ENCODE measurements at regions not wholly inside any gene's neighbourhood (a gene's known extent, or its start where the extent isn't known, plus 50 kb on each side); places are given as distances from the start of the nearest gene placed in this dataset.
"Not testable (repeated sequence)": the region's sequence is repeated elsewhere in the genome, so short reads cannot be mapped to it uniquely, and the experiment has no call there.

DNA sequence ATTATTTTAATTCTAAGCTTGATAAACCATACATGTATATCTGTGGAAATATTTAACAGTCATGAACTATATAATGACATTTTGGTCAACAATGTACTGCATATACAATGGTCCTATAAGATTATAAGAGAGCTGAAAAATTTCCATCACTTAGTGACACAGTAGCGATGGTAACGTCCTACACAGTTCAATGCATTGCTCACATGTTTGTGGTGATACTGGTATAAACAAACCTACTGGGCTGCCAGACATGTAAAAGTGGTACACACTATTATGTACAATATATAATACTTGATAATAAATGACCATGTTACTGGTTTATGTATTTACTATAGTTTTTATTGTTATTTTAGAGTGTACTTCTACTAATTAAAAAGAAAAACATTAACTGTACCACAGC, 841.9 kb downstream of the LTN1 start:
- no peak for DNase-seq

DNA sequence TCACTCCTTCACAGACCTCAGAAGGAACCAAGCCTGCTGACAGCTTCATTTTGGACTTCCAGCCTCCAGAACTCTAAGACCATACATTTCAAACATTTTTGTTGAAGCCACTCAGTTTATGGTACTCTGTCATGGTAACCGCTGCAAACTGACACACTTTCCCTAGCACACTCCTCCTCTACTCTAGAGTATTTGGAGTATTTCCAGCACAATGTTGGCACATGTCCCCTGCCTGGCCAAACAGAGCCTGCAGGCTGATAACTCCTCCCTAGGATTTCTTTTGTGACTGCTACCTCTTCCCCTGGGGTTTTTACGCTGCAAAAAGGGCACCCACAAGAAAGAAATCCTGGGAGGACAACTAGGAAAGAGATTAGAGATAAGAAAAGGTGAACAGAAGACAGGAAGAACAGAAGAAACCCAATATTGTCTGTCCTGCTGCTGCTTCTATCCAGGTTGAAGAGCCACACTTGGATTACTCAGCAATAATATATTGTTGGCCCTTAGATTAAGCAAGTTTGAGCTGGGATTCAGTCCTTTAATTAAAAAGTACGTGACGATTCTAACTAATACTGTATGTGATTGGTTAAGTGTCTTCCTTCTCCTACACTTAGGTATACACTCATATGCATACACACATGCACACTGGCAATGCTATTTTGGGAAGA, 844.1 kb downstream of the LTN1 start:
- DNase-seq = peak in 1 of 3 experiments; percentile 3

DNA sequence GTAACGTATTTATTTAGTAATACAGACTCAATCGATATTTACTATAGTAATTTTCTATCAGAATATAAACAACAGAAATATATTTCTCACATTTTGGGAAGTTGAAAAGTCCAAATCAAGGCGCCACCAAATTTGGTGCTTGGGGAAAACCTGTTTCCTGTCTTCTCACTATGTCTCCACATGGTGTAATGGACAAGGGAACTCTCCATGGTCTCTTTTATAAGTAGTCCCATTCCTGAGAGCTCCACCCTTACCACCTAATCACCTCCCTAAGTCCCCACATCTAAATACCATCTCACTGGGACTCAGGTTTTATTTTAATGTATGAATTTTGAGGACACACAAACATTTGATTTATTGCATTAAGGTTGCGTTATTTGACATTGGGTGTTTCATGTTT, 848.0 kb downstream of the LTN1 start:
- DNase-seq = no peak

GRCh38 chr21:28144089-28144488, 848.6 kb downstream of the LTN1 start:
- no peak for DNase-seq

- DNase-seq = no peak
These were observed 850.0 kb downstream of the LTN1 start for GRCh38 chr21:28142697-28143096.

DNA sequence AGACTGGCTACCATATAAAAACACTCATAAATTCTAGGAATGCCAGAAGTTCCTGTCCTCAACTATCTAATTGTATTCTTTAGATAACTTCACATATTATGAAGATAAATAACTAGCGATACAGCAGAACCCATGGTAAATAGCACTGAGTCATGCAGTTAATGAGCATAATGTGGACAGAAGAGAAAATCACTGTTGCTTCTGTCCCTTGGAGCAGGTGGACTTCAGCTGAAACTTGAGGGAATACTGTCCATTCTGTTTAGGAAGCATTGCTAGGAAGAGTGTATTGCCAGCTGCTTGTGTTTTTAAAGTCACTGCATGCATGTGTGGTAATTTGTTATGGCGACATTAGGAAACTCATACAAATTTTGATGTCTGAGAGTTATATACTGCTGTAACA, 854.4 kb downstream of the LTN1 start:
- no peak for DNase-seq

GRCh38 chr21:28136656-28137255, 855.9 kb downstream of the LTN1 start:
- DNase-seq = no peak

- no peak for DNase-seq
These were observed 857.0 kb downstream of the LTN1 start for GRCh38 chr21:28135646-28136045.

DNA sequence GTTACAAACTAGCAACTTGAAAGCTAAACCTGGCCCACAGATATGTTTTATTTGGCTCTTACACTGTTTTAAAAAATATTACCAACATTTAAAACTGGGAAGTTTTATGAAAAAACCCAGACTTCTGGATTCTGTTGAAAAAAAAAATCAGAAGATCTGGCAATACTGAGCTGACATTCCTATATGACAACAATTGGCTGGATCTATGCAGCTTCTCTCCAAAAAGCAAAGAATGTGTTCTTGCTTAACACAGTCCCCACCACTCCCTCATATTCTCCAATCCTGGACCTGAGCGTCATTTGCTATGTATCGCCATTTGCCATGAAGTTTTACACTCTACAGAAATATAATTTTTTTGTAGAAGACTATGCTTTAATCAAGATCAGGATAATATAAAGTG, 859.6 kb downstream of the LTN1 start:
- no peak for DNase-seq

DNA sequence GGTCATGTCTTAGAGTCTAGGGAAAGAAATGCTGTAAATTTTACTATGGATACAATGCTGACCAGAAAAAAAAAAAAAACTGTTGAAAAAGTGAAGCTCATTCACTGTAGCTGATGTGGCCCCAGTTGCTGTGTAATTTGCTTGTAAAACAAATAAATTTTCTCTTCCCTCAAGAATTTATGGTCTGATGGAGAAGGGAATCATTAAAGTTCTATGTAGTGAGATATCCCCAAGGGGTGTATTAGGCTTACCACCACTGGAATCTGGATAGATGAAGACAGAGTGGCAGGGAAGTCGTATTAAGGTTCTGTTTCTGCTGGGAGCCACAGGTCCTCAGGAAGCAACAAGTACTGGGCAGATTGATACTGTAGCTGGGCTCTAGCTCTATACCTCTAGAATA, 860.0 kb downstream of the LTN1 start:
- no peak for DNase-seq

DNA sequence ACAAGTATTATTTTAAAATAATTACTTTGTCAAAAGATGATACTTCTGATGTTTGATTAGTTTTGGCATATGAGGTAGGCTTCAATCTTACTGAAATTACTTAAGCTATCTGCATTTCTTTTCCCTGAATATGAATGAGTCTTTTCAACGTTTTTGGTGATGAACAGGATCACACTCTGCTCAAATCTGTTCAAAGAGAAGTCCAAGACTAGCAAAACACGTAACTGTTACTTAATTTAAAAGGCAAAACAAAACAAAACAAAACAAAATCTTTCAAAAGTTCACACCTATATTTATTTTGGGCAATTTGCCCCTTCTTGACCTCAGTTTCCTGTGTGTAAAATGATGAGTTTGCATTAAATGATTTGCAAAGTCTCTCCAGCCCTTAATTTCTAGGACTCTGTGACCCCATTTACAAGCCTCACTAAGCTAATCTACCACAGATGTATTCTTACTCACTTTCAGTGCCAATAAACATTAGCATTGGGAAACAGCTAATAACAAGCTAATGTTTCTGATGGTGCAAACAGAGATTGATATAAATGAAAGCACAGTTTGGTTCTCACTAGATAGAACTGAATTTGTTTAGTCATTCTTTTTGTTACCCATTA, 865.4 kb downstream of the LTN1 start:
- no peak for DNase-seq

GRCh38 chr21:28126521-28127174, 866.0 kb downstream of the LTN1 start:
- no peak for DNase-seq

- DNase-seq = no peak
These were observed 868.1 kb downstream of the LTN1 start for GRCh38 chr21:28124541-28124940.

DNA sequence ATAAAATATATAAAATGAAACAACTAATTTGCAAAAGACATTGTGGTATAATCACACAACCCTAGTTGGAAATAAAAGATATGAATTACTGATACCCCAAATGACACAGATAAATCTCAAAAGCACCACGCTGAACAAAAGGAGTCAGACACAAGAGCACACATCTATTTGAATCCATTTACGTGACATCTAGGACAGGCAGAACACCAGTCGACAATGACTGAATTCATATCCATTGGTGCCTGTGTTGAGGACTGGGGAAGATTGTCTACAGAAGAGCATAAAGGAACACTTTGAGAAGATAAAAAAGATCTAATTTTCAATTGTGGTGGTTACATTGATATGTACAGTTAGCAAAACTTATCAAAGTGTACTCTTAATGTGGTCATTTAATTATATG, 874.1 kb downstream of the LTN1 start:
- DNase-seq = no peak

GRCh38 chr21:28114986-28115385, 877.7 kb downstream of the LTN1 start:
- not testable (repeated sequence) for DNase-seq

GRCh38 chr21:28113718-28114117, 879.0 kb downstream of the LTN1 start:
- peak in 1 of 3 experiments; percentile 20 for DNase-seq

- DNase-seq = no peak
These were observed 880.2 kb downstream of the LTN1 start for GRCh38 chr21:28112511-28112910.

- no peak for DNase-seq
These were observed 881.5 kb downstream of the LTN1 start for GRCh38 chr21:28111151-28111619.

DNA sequence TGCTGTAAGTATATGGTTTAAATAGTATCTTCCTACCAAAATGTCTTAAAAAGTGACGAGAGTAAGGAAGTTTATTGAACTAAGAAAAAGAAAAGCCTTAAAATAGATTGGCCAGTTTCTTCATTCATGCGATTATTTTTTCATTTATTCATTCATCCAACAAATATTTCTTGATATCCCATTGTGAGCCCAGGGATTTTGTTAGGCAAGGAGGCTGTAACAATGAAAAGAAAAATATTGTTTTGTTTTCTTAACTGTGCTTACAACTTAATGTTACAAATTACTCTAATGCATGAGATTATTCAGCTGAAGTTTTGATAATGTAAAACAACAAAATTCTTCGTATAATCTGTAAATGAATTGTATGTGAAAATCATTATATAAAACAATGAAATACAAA, 882.0 kb downstream of the LTN1 start:
- no peak for DNase-seq

- DNase-seq = no peak
These were observed 882.6 kb downstream of the LTN1 start for GRCh38 chr21:28110074-28110473.

GRCh38 chr21:28106370-28106890, 886.2 kb downstream of the LTN1 start:
- no peak for DNase-seq

DNA sequence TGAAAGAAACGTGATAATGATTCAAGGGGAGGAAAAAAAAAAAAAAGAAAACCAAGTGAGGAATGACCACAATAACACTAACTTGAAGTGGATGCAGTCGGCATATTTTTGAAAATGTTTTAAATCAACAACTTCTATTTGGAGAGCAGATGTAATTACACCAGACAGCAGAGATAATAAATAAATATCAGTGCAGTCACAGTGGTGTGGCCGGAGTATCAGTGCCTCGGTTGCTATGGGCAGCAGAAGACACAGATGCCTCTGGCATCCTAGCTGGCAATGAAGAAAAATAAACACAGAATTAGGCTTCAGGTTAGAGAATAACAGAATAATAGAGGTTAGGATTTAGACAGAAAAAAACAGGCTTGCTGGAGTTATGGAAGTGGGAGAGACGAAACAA, 888.3 kb downstream of the LTN1 start:
- DNase-seq = peak in 2 of 3 experiments; percentile 47 to 83

DNA sequence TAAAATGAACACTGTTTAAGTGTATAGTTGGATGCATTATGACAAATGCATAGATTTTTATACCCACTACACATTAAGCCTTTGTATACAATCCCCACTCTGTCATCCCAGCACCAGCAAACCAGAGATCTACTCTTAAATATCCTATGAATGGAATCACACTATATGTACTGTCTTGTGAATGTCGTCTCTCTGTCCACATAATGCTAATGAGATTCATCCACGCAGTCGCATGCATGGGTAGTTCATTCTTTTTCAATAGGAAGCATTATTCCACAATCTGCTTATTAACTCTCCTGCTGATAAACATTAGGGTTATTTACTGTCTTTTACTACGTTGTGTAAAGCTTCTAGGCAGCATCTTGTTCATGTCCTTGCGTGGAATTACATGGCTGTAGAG, 892.3 kb downstream of the LTN1 start:
- no peak for DNase-seq

All from NCI-H1417 (cell line).